HG03097 (cell line): ENCODE measurements at regions not wholly inside any gene's neighbourhood (a gene's known extent, or its start where the extent isn't known, plus 50 kb on each side); places are given as distances from the start of the nearest gene placed in this dataset.
A peak's percentile ranks its signal among the peaks of the same experiment; 100 is the strongest.
"Not testable (repeated sequence)": the region's sequence is repeated elsewhere in the genome, so short reads cannot be mapped to it uniquely, and the experiment has no call there.

Experiments used
- ATAC-seq: cut with Tn5 transposase; IDR thresholded peaks from one replicate; pipeline ENCODE4 v1.9.1; 2021; ENCODE audit not compliant: unreplicated experiment, low FRiP score

DNA sequence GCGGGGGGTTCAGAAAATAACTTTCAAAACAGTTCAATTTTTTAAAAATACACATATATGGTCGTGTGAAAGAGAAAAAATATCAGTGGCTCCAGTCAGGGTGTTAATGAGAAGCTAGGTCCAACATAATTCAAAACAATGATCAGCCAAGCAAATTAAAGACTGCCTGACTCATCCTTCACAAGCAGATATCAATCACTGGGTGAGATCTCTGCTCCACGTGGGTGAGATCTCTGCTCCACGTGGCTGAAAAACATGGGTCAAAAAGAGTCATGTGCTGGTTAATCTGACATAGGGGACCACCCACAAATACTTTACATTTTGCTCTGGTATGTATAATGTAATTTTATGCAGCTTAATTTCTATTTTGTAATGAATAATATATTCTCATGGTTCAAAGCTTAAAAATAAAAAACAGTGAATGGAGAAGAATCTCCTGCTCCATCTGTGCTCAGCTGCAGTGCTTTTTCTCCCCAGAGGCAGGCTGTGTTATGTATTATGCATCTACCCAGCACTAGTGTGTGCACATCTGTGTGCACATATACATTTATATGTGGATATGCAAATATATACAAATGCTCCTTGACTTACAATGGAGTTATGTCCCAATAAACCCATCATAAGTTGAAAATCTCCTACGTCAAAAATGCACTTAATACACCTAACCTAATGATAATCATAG is 93.1 kb upstream of the S1PR3 start:
- no peak for ATAC-seq

DNA sequence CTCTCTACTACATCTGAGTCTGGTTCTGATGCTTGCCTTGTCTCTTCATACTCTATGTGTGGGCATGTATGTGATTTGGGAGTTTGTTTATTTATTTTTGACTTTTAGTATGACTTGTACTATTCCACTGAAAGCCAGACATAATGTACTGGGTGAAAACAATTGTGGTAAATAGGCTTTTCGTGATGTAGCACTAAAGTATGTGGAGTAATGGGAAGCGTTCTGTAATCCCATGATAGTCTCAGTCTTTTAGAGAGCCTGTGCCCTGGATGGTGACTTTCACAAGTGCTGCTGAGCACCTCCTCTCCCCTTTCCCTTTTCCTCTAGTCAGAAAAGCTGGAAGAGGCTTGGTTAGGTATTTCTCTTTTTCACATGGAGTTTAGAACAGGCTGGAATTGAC is 85.8 kb upstream of the S1PR3 start:
- ATAC-seq: no peak

DNA sequence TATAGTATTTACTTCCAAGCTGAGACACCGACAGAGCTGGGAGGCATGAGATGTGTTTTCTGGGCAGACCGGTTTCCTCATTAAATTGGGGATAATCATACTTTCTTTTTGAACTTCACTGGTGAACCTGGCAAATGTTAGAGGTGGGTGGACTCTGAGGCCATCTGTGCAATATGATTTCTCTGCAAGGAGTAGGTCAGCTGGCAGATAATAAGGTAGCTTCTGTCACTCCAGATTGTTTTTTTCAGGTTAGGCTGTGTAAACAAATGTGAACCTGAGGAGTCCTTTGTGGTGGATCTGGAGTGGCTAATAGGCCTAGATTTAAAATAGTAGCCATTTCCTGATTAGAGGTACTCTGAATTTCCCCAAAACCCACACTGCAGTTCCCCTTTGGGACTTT is 75.4 kb upstream of the S1PR3 start:
- ATAC-seq: no peak

DNA sequence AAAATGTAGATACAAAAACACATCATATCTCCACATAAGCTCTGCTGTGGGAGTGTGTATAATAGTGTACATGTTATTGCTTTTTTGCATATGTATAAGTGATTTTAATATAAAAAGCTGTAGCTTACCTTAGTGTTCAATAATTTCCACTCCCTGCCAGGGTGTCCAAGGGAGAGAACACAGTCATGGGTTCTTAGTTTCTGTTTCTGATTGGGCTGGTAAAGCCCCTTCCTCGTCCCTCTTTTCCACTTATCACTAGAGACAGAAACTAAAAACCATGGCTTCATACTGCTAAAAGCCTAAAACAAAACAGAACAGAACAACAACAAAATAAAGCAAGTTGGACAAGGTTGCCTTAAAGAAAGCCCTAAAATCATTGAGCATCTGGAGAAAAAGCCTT is 74.4 kb upstream of the S1PR3 start:
- ATAC-seq: no peak

DNA sequence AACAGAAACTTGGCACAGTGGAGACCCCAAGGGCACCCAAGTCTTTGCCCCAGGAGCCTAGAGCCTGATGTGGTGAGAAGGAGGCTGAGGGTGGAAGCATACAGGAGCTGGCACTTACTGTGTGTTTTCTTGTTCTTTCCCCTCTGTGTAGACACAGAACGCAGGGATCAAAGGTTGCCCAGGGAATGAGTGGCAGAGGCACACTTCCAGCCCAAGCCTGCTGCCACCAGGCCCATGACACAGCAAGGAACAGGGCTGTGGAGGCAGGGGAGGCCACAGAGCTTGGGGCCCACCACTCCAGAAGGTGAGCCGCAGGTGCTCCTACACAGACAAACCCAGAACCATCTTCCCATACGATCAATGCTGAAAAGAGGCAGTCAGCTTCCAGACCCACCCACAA is 73.9 kb upstream of the S1PR3 start:
- no peak for ATAC-seq

DNA sequence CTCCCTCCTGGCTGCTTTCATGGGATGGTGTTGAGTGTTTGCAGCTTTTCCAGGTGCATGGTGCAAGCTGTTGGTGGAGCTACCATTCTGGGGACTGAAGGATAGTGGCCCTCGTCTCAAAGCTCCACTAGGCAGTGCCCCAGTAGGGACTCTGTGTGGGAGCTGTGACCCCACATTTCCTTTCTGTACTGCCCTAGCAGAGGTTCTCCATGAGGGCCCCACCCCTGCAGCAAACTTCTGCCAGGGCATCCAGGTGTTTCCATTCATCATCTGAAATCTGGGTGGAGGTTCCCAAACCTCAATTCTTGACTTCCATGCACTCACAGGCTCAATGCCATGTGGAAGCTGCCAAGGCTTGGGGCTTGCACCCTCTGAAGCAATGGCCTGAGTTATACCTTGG is 72.7 kb upstream of the S1PR3 start:
- not testable (repeated sequence) for ATAC-seq

DNA sequence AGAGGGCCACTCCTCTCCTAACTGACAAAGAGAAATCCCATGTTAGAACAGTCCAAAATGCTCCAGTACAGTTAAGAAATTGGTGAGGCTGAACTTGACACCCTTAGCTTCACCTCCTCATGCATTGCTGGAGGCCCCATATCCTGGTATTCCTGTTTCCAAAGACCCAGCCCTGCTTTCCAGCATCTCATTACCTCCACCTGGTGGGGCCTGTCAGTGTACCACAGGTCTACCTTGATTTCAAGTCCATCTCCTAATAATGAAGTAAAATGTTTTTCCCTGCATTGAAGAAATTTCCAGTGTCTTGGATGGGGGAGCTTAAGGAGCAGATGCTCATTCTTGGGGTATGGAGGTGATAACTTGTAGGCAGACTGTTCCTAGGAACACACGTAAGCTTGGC is 70.6 kb upstream of the S1PR3 start:
- no peak for ATAC-seq

DNA sequence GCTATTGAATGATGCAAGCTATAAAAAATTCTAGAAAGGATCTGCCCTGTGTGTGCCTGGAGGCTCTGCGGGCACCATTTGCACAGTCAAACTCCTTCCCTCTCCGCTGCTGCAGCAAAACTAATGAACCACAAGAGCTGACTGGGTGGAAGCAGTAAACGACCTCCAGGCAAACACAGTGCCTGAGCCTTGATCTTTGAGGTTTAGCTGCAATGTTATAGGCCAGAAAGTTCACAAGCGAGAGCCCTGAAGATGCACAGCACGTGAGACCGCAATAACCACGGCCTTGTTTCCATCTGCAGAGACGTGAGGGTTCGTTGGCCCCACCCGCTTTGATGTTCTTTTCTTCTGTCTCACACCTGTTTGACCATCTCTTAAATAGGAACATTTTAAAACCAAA is 69.2 kb upstream of the S1PR3 start:
- ATAC-seq: peak; percentile 59

DNA sequence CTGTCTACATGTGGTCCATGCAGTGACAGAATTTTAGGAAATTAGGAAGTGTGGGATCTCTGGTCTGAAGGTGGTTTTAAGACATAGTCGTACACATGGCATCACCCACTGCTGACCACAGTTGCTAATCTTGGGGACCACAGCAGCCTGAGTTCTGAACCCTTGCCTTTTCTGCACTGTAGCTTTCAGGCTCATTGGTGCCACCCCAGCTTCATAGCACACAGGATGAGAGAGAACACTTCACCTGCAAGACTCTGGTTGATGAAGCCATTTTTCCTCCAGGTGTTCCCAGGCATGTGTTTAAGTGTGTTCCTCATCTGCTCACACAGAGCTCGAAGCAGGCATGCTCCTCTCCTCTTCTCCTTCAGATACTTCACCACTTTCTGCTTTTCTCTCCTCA is 68.2 kb upstream of the S1PR3 start:
- no peak for ATAC-seq

DNA sequence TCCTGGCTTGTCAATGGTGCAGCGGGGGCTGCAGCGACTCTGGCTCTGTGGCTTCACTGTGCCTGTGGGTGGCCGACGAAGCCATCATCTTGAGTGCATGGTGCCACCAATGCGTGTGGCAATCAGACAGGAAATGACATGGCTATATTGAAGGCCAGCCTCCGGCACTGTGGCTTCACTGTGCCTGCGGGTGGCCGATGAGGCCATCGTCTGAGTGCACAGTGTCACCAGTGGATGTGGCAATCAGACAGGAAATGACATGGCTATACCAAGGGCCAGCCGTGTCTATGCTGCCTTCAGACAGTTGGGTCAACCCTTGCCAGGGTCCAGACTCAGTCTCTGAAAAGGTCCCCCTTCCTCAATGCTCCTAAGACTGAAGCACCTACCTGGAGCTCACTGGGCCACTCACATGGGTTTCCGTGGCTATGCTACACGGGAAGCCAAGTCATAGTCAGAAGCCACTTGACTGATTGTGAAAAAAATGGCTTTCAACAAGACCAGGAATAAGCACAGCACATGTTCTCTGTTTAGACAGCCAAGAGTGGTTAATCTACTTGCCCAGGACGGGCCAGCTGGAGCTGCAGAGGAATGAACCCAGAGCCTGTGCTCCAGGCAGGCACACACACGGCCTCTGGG is 67.5 kb upstream of the S1PR3 start:
- ATAC-seq: no peak

DNA sequence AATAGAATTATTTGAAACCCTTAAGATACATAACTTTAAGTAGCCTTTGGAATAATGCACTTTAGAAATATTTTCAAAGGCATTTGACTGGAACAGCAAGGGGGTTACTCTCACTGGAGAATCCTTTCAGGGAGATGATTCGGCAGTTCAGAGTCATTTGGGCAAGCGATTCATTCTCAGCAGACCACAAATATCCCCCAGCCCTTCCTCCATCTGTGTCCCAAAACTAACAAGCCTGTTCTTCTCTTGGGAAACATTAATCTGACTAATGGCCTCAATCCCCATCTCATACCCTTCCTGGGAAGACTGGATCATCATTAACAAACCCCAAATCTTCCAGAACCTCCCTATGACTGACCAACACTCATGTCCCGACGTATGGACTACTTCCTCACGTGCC is 65.8 kb upstream of the S1PR3 start:
- ATAC-seq: no peak

DNA sequence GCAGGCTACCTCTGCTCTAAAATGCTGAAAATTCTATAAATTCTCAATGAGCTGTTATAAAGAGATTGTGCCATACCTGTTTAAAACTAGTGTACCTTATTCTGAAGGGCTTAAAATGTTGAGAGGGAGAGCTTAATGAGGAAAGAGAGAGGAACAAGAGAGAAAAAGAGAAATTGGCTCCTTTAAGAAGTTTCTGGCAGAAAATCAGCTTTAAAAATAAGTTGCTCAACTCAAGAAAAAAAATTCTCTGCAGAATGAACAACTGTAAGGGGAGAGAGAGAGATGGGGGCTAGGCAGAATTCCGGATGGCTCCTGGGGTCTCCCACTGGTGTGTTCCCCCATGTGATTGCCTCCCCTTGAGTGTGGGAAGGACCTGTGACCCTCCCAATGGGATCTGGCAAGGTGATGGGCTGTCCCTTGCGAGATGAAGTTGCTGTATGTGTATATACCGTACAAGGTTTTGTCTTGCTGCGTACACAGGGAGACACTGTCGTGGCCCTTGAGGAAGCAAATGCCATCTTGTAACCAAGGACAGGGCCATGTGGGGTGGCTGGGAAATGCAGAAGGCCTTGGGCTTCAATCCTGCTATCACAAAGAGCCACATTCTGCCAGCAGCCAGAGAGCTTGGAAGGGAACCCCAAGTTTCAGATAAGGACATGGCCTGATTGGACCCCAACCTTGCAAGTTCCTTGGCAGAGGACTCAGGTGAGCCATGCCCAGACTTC is 64.3 kb upstream of the S1PR3 start:
- ATAC-seq: no peak

DNA sequence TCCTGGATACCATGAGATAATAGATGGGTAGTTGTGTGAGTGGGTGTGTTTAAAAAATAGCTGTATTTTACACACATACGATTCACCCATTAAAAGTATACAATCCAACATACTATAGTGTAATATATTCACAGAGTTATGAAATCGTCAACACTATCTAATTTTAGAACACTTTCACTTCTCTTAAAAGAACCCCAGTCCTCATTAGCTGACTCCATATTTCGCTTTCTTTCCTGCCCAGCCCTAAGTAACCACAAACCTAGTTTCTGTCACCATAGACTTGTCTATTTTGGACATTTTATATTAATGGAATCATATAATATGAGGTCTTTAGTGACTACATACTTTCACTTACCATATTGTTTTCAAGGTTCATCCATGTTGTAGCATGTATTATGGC is 63.8 kb upstream of the S1PR3 start:
- no peak for ATAC-seq

DNA sequence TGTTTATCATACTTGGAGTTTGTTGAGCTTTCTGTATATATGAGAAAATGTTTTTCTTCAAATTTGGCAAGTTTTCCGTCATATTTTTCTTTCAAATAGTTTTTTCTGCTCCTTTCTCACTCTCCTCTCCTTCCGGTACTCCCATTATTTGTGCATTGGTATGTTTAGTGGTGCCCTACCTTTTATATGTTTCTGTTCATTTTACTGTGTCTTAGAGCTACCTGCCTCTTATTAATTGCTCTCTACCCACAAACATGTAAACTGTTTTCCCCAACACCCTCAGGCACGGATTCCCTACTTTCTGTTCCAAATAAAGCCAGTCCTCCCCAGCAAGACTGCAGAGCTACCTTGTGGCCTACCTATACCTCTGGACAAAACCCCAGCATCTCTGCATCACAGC is 60.6 kb upstream of the S1PR3 start:
- ATAC-seq: no peak

DNA sequence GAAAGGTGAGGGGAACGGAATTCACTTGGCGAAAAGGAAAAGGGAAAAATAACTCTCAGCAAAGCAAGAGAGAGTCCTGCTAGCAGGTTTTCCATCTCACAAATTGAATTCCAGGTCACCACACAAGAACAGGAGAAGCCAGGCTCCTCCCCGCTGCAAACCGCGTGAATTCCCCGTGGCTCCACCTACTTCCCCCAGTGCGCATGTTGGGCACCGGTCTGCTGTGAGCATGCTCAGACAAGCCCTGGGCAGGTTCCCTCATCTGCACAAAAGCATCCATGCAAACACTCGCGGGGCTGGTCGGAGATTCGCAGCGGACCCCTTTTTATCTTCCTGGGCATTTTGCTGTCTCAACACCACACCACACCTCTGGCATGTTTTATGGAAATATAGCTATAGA is 58.5 kb upstream of the S1PR3 start:
- no peak for ATAC-seq

DNA sequence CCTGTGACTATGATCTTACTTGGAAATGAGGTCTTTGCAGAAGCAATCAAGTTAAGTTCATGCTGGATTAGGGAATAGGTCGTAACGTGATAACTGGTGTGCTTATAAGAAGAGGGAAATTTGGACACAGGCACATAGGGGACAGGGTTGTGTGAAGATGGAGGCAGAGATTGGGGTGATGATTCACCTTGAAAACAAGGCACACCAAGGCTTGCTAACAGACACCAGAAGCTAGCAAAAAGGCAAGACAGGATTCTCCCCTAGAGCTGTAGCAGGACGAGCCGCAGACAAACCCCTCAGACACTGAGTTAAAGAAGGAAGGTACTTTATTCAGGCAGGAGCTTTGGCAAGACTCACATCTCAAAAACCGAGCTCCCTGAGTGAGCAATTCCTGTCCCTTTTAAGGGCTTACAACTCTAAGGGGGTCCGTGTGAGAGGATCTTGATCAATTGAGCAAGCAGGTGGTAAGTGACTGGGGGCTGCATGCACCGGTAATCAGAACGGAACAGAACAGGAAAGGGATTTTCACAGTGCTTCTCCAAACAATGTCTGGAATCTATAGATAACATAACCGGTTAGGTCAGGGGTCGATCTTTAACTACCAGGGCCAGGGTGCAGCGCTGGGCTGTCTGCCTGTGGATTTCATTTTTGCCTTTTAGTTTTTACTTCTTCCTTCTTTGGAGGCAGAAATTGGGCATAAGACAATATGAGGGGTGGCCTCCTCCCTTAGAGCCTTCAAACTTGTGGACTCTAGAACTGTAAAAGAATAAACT is 57.5 kb upstream of the S1PR3 start:
- no peak for ATAC-seq

DNA sequence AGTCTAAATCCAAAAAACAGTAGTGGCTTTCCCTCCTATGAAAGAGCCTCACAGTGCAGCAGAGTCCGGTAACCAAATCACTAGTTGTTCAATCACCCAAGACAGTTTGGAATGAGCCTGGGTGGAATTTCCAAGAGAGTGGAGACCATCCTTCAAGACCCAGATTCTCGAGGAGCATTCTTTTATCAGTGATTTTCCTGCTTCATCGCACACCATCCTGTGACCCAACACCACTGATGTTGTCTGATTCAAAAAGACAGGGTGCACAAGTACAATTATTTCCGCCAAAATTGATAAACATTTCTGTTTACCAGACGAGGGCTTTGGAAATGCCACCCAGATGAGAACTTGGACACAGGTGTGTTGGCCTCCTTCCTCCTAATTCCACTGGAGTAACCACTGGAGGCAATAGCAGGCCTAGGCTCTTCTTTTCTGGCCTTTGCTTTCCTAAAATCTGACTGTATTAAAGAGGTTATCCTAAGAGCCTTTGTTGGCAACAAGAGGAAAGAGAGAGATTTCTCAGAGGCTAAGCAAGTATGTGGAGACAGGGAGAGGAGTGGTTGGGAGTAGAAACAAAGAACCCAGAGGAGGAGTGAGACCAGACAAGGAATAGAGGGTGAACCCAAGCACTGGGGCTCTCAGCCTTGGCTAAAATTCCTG is 56.3 kb upstream of the S1PR3 start:
- no peak for ATAC-seq

DNA sequence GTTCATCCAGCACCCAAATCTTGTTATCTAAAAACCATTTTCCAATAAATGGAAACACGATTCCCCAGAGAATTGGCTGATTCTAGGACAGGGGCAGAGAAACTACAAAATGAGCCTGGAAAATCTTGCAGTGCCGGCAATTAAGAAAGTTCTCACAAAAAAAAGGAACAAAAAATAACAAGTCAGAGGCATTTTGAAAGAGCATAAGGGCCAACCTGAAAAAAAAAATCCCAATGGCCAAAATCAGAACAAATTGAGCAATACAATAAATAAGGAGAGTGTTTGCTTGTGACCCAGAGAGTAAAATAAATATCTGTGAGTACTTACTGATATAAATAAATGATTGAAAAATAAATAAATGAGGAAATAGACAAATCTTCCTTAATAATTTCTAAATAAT is 55.1 kb upstream of the S1PR3 start:
- ATAC-seq: no peak

DNA sequence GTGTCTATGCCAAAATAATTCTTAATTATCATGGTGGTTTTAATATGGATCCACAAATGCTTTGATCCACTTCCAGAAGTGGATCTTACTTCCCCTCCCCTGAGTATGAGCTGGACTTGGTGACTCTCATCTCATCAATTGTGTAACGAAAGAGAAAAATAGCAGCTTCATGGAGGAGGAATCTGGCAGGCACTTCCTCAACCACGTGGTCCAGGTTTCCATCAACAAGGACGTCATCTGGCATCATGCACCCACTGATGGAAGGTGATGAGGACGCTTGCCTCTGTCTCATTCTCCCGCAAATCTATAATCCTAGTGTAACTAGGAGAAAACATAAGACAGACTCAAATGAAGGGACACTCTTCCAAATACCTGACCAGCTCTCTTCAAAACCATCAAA is 54.6 kb upstream of the S1PR3 start:
- no peak for ATAC-seq

DNA sequence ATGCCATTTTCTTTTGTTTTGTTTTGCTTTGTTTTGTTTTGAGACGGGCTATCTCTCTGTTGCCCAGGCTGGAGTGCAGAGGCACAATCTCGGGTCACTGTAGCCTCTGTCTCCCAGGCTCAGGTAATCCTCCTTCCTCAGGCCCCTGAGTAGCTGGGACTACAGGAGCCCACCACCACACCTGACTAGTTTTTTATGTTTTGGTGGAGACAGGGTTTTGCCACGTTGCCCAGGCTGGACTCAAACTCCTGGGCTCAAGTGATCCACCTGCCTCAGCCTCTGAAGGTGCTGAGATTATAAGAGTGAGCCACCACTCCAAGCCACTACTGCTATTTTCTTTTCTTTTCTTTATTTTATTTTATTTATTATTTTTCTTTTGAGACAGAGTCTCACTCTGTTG is 54.0 kb upstream of the S1PR3 start:
- no peak for ATAC-seq

DNA sequence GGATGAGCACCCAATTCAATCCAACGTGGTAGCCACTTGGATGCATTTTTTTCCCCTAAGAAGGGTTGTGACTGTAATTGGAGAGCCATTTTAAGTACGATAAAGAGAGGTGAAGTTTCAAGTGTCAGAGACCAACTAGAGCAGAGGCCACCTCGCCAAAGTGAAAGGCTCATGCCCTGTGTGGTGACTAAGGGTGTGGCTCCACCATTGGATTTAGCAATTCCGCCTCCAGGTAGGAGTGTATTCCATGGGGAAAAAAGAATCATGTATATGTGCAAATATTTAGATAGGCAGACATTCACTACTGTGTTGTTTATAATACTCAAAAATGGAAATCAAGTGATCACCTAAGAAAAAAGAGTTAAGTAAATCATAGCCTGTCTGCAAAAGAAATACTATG is 53.1 kb upstream of the S1PR3 start:
- ATAC-seq: no peak
